Ecto neural progenitor cell (in vitro differentiated cells): ENCODE measurements at regions not wholly inside any gene's neighbourhood (a gene's known extent, or its start where the extent isn't known, plus 50 kb on each side); places are given as distances from the start of the nearest gene placed in this dataset.

ENCODE experiments used
- DNase-seq: peaks from one replicate; pipeline ENCODE4 v3.0.0-alpha.2; 2018; ENCODE audit warnings: low spot score

GRCh38 chr5:88144219-88145001, 124.2 kb downstream of the TMEM161B start:
- DNase-seq, result peak; percentile 51

DNA sequence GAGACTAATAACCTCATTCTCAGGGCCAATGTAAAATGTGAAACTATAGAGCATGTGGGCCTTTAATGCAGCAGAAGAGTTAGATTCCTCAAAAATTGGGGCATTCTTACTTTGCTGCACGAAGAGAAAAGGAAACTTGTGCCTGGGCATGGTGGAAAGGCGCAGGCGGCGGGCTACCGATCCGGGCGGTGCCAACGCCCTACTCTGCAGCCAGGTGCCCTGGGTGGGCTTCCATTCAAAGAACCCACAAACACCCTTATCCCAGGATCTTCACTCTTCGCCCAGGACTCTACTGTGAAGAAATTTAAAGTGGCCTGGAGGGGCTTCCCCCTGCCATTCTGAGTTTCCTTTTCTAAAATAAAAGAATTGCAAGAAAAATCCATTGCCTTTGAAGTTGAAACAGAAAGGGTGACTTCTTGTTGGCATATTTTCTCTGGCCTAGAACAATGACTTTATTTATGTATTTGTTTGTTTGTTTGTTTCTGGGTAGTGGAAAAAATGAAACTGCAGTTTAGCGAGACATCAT, 124.9 kb downstream of the TMEM161B start:
- DNase-seq, result no peak

DNA sequence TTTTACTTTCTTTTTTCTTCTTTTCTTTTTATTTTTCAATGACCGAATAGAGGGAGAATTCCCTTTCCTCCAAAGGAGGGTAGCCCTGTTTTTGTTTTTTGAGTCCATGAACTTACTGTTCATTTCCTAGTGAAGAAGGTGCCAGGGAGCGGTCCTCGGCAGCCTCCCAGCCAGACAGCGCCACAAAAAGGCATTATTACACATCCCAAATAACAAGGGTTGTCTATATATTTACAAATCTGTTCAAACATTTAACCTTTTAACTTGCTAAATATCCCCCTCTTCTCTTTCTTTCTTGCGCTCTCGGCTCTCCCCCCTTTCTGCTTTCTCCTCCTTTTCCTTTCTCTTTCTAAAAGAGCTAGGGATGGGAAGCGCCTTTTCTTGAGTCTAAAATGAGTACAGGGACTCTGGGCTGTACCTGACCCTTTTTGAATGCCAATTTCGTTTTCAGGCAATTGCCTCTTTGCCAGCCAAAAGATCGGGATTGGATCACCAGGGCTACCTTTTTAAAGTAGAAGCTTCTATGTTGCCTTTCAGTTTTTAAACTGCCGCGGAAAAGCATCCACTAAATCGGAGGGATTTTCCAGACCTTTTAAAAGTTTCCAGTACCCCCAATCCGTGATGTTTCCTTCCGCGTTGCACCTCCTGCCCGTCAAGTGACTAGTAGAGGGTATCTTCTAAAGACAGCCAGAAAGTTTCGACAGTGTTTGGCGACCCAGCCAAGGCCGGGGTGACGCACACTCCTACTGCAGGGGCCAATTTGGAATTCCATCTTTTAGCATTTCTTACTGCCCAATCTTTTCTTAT, 125.6 kb downstream of the TMEM161B start:
- peak; percentile 48 for DNase-seq

DNA sequence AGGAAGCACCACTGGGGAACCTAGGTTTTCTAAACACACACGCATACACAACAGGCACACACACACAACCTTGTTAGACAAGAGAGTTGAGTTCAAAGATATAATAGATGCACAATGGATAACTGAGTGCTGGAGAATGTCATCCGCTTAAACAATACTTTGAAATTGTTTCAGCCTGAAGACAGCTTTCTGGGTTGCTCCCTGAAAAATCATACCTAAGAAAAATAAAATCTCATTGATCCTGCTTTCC, 126.1 kb downstream of the TMEM161B start:
- DNase-seq, result no peak

- peak; percentile 99 for DNase-seq
Measured at GRCh38 chr5:88140856-88141752, 127.5 kb downstream of the TMEM161B start.

- DNase-seq, result peak; percentile 63
Measured at GRCh38 chr5:88140396-88140855, 128.2 kb downstream of the TMEM161B start.

DNA sequence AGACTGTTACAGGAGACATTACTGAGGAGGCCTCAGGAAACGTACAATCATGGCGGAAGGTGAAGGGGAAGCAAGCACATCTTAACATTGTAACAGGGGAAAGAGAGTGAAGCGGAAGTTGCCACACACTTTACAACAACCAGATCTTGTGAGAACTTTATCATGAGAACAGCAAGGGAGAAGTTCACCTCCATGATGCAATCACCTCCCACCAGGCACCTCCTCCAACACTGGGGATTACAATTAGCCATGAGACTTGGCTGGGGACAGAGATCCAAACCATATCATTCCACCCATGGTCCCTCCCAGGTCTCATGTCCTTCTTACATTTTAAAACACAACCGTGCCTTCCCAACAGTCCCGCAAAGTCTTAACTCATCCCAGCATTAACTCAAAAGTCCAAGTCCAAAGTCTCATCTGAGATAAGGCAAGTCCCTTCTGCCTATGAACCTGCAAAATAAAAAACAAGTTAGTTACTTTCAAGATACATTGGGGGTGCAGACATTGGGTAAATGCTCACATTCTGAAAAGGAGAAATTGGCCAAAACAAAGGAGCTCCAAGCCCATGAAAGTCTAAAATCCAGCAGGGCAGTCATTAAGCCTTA, 138.3 kb downstream of the TMEM161B start:
- no peak for DNase-seq

DNA sequence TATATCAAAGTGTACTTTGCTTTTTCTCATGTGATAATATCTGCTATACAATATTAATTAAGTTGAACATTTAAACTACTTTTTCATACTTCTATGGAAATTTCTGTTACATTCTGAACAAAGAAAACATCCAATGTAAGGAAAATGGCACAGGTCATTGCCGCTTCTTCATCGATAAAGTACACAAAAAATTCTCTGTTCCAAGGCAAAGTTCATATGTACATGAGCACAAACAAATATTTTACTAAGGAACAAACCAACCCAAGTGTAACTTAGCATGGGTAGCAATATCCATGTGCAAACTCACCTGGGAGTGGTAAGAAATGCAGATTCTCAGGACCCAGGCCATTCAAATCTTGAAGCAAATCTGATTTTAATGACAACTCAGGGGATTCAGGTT, 139.8 kb downstream of the TMEM161B start:
- DNase-seq, result no peak

DNA sequence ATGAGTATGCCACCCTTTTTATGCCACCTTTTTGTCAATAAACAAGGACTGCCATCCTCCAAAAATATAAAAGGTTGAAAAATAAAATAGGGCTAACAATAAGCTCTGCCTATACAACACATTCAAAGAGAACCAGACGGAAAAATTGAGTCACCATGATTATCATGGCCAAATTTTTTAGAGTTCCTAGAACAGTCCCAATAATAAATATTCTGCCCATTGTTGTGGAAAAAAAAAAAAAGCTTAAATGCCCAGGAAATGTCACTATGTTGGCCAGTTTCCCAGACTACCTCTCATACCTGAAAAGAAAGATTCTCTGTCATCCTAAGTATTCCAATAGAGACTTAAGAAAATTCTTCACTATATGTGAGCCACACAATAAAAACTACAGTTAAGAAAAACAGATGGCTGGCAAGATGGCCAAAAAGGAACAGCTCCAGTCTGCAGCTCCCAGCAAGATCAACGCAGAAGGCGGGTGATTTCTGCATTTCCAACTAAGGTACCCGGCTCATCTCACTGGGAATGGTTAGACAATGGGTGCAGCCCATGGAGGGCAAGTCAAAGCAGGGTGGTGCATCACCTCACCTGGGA, 149.0 kb downstream of the TMEM161B start:
- no peak for DNase-seq

DNA sequence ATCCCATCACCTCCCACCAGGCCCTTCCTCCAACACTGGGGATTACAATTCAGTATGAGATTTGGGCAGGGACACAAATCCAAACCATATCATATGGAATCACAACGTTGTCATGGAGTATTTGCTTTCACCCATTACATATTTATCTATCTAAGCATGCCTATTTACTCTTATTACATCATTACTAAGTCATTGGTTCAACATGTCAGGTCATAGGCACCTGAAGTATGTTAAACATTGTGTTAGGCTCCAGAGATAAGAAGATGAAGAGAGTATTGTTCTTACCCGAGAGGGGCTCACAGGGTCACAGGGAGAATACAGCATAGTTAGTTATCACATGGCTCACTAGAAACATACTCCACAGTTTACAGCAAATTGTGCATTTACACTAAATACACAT, 150.5 kb downstream of the TMEM161B start:
- DNase-seq, result no peak

GRCh38 chr5:88117546-88117945, 151.1 kb downstream of the TMEM161B start:
- no peak for DNase-seq

DNA sequence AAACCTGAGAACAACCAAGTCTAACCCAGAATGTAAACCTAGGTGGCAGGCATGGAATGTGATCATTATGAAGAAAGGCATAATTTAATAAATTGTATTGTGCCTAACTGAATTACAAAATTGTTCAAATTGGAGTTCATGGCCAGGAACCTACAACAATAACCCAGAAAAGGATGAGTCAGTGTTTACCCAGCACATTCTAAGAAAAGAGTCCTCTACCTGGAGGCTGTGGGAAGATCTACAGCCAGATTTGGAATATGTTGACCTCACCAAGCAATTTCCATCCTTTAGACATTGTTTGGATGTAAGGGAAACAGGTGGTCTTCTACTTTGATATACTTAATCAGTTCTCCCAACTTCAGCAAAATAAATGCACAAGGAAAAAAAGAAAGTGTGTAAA, 152.2 kb downstream of the TMEM161B start:
- no peak for DNase-seq

DNA sequence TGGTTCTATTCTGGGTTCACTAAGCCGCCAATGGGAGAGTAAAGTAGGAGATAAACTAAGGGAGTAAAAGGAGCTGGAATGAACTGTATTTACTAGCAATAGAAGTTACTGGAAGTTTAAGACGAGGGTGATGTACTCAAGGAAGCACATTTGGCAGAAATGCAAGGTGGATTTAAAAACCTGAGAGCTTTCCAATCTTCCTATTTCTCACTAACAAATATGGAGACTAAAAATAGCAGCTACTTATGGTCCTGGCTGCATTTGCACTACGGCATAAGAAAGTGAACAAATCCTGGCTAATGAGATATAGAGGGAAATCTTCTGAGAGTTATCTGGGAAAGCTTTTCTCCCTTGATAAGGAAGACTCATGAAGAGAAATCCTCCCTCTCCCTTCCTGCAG, 153.4 kb downstream of the TMEM161B start:
- no peak for DNase-seq

- no peak for DNase-seq
Measured at GRCh38 chr5:88113429-88113828, 155.2 kb downstream of the TMEM161B start.

DNA sequence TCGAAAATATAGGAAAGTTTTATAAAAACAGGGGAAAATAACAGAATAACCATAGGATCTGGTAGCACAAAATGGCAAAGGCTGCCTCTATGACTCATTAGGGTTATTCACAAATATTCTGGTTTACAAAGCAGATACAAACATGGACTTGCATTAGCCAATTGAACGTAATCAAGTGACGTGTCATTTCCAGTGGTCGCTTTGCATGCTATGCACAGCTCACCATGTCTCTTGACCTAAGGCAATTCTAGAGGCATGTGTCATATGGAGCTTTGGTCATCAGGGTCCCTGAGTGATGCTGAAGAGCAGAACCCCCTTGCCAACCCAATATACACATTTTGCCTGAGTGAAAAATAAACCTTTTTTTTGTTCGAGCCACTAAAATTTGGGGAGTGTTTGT, 158.8 kb downstream of the TMEM161B start:
- DNase-seq, result no peak

- no peak for DNase-seq
Measured at GRCh38 chr5:88108490-88109279, 160.0 kb downstream of the TMEM161B start.

- no peak for DNase-seq
Measured at GRCh38 chr5:88094906-88095496, 173.6 kb downstream of the TMEM161B start.

DNA sequence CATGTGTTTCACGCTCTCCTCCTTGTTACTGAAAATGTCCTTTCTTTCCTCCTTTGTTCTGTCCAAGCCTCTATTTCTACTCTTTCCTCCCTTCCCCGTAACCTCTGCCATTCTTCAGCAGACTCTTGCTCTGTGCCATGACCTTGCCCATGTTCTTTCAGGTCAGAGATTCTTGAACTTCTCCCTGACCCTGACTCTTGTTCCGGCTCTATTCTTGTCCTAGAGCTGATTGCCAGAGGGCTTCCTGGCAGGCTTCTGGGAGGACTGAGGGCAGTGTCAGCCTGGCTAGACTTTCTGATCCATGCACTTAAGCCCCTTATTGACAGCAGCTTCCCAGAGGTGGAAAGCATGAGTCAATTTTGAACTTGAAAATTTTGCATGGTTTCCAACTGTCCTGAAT, 174.2 kb downstream of the TMEM161B start:
- DNase-seq, result no peak

GRCh38 chr5:88093765-88094164, 174.9 kb downstream of the TMEM161B start:
- no peak for DNase-seq

DNA sequence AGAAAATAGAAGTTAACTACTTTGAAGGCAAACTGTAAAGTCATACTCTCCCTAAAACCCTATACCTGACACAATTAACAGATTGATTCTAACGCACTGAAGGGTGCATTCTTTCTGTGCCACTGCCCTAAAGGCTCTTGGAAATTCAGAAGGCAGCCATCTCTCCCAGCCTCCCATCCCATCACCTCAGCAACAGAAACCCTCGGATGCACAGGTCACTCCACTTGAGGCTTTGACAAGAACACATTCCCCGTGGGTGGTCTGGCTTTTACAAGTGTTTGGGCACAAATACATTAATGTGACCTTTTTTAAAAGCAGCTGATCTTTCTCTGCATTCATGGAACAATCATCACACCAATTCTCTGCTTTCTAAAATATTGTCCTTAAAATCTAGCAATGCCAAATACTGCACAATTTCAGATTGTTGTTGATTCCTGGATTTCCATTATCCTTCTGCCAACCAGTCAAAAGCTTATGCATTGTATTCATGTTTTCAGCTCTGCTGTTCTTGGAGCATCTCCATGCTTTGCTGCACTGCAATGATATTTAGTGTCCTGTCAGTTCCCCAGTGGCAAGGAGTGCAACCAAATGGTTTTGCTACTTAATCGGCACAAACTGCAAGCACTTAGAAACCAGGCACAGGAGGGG, 175.6 kb downstream of the TMEM161B start:
- no peak for DNase-seq
